ENCODE measurements at regions not wholly inside any gene's neighbourhood (a gene's known extent, or its start where the extent isn't known, plus 50 kb on each side); places are given as distances from the start of the nearest gene placed in this dataset.
A peak's percentile ranks its signal among the peaks of the same experiment; 100 is the strongest.

- no peak for DNase-seq (ENCODE audit: low spot score)
- FAIRE-seq: no peak
Measured at GRCh38 chr14:34246206-34246605, 215.8 kb downstream of the SPTSSA start.

- FAIRE-seq (no peak), DNase-seq (ENCODE audit: low spot score) (no peak)
Measured at GRCh38 chr14:34243401-34243800, 218.6 kb downstream of the SPTSSA start.

- DNase-seq (ENCODE audit: low spot score) (no peak), FAIRE-seq (no peak)
Measured at GRCh38 chr14:34243001-34243400, 219.0 kb downstream of the SPTSSA start.

GRCh38 chr14:34241185-34241711 is 220.8 kb downstream of the SPTSSA start:
- FAIRE-seq (no peak), DNase-seq (ENCODE audit: low spot score) (no peak)

GRCh38 chr14:34238610-34239009 is 223.4 kb downstream of the SPTSSA start:
- no peak for DNase-seq (ENCODE audit: low spot score)
- no peak for FAIRE-seq

GRCh38 chr14:34237677-34238076 is 224.4 kb downstream of the SPTSSA start:
- FAIRE-seq (no peak), DNase-seq (ENCODE audit: low spot score) (no peak)

GRCh38 chr14:34237081-34237480 is 225.0 kb downstream of the SPTSSA start:
- DNase-seq (ENCODE audit: low spot score): no peak
- no peak for FAIRE-seq

- FAIRE-seq (no peak), DNase-seq (ENCODE audit: low spot score) (no peak)
Measured at GRCh38 chr14:34235643-34236300, 226.3 kb downstream of the SPTSSA start.

- FAIRE-seq (no peak), DNase-seq (ENCODE audit: low spot score) (no peak)
Measured at GRCh38 chr14:34234258-34234657, 227.8 kb downstream of the SPTSSA start.

- FAIRE-seq (no peak), DNase-seq (ENCODE audit: low spot score) (no peak)
Measured at GRCh38 chr14:34233619-34234018, 228.4 kb downstream of the SPTSSA start.

- FAIRE-seq (no peak), DNase-seq (ENCODE audit: low spot score) (no peak)
Measured at GRCh38 chr14:34232790-34233189, 229.2 kb downstream of the SPTSSA start.

GRCh38 chr14:34231626-34232025 is 230.4 kb downstream of the SPTSSA start:
- FAIRE-seq (no peak), DNase-seq (ENCODE audit: low spot score) (no peak)

- DNase-seq (ENCODE audit: low spot score) (no peak), FAIRE-seq (no peak)
Measured at GRCh38 chr14:34229140-34229539, 232.9 kb downstream of the SPTSSA start.

- DNase-seq (ENCODE audit: low spot score): no peak
- no peak for FAIRE-seq
Measured at GRCh38 chr14:34228650-34228976, 233.4 kb downstream of the SPTSSA start.

GRCh38 chr14:34227834-34228649 is 234.0 kb downstream of the SPTSSA start:
- FAIRE-seq (no peak), DNase-seq (ENCODE audit: low spot score) (peak; percentile 6)

GRCh38 chr14:34224221-34224620 is 237.8 kb downstream of the SPTSSA start:
- DNase-seq (ENCODE audit: low spot score): no peak
- FAIRE-seq: no peak

GRCh38 chr14:34223373-34224148 is 238.5 kb downstream of the SPTSSA start:
- FAIRE-seq: no peak
- no peak for DNase-seq (ENCODE audit: low spot score)

GRCh38 chr14:34222867-34223266 is 239.2 kb downstream of the SPTSSA start:
- DNase-seq (ENCODE audit: low spot score) (no peak), FAIRE-seq (no peak)

GRCh38 chr14:34222122-34222521 is 239.9 kb downstream of the SPTSSA start:
- DNase-seq (ENCODE audit: low spot score) (no peak), FAIRE-seq (no peak)

GRCh38 chr14:34220921-34221320 is 241.1 kb downstream of the SPTSSA start:
- no peak for DNase-seq (ENCODE audit: low spot score)
- FAIRE-seq: no peak

- no peak for DNase-seq (ENCODE audit: low spot score)
- FAIRE-seq: no peak
Measured at GRCh38 chr14:34220378-34220706, 241.7 kb downstream of the SPTSSA start.

GRCh38 chr14:34219661-34220377 is 242.2 kb downstream of the SPTSSA start:
- no peak for DNase-seq (ENCODE audit: low spot score)
- FAIRE-seq: no peak
